Fibroblast of lung (primary cell): ENCODE measurements at regions not wholly inside any gene's neighbourhood (a gene's known extent, or its start where the extent isn't known, plus 50 kb on each side); places are given as distances from the start of the nearest gene placed in this dataset.

Source experiments
- DNase-seq, 2 donors: peaks; one replicate each; pipeline versions ENCODE4 v3.0.0 to v3.0.0-alpha.2; 2010; ENCODE audit warnings: low read depth in 2 of 2
- H2AFZ ChIP-seq: 2 replicates; pipeline ENCODE4 v1.5.1; 2012; ENCODE audit warnings: low read length, control low read depth, inconsistent platforms
- H3K27ac ChIP-seq: 2 replicates; pipeline ENCODE4 v1.5.1; 2011; ENCODE audit warnings: low read length, control low read depth; ENCODE audit not compliant: insufficient read depth
- H3K27me3 ChIP-seq: 2 replicates; pipeline ENCODE4 v1.5.1; 2011; ENCODE audit warnings: mild to moderate bottlenecking, low read length; ENCODE audit not compliant: control insufficient read depth, insufficient read depth
- H3K36me3 ChIP-seq: 2 replicates; pipeline ENCODE4 v1.5.1; 2011; ENCODE audit warnings: low read length; ENCODE audit not compliant: control insufficient read depth, insufficient read depth
- H3K4me1 ChIP-seq: 2 replicates; pipeline ENCODE4 v1.5.1; 2011; ENCODE audit warnings: low read length; ENCODE audit not compliant: control insufficient read depth, insufficient read depth; ENCODE audit errors: extremely low read depth
- H3K4me2 ChIP-seq: 2 replicates; pipeline ENCODE4 v1.5.1; 2011; ENCODE audit warnings: low read length, control low read depth; ENCODE audit not compliant: insufficient read depth; ENCODE audit errors: extremely low read depth
- H3K4me3 ChIP-seq, 4 experiments: fragments of 200-600 bp in 1 of 4; sonication (generic) in 1 of 4; replicated peaks in 1 of 4; 2 replicates each; pipeline ENCODE4 v1.5.1; 2011 to 2016; ENCODE audit warnings: low read length in 4 of 4, low read depth in 3 of 4, mild to moderate bottlenecking in 3 of 4, control low read depth in 2 of 4, inconsistent platforms in 1 of 4, mixed read lengths in 1 of 4; ENCODE audit not compliant: insufficient read depth in 1 of 4; ENCODE audit errors: control extremely low read depth in 1 of 4
- H3K79me2 ChIP-seq: 2 replicates; pipeline ENCODE4 v1.5.1; 2012; ENCODE audit warnings: mild to moderate bottlenecking, low read length, inconsistent platforms; ENCODE audit not compliant: control insufficient read depth, insufficient read depth
- H3K9ac ChIP-seq: 2 replicates; pipeline ENCODE4 v1.5.1; 2011; ENCODE audit warnings: mild to moderate bottlenecking, low read length, control low read depth; ENCODE audit not compliant: insufficient read depth
- H3K9me3 ChIP-seq: 2 replicates; pipeline ENCODE4 v1.5.1; 2012; ENCODE audit warnings: low read depth, low read length; ENCODE audit not compliant: control insufficient read depth, insufficient read depth
- H4K20me1 ChIP-seq: 2 replicates; pipeline ENCODE4 v1.5.1; 2011; ENCODE audit warnings: low read length; ENCODE audit not compliant: control insufficient read depth, insufficient read depth; ENCODE audit errors: extremely low read depth
- CTCF ChIP-seq, 2 donors: IDR thresholded peaks in 1 of 2; conservative IDR thresholded peaks in 1 of 2; 1 replicate in 1 of 2; 2 replicates in 1 of 2; pipeline ENCODE4 v1.5.1; 2011 to 2012; ENCODE audit warnings: low read length in 2 of 2, control low read depth in 1 of 2, inconsistent platforms in 1 of 2, low read depth in 1 of 2, mild to moderate bottlenecking in 1 of 2
- EZH2 ChIP-seq: IDR thresholded peaks from 2 replicates; pipeline ENCODE4 v1.5.1; 2012; ENCODE audit warnings: low read length, control low read depth, mild to moderate bottlenecking; ENCODE audit errors: missing control alignments

- Histone ChIP-seq H3K9me3 (no peaks in the 10 kb centered on the region), H3K79me2 (no peaks in the 10 kb centered on the region), H3K27me3 (no peaks in the 10 kb centered on the region), H3K9ac (no peak overlapping the region), H4K20me1 (no peaks in the 10 kb centered on the region), H3K36me3 (no peaks in the 10 kb centered on the region), H3K27ac (no peak overlapping the region), H3K4me1 (no peaks in the 10 kb centered on the region), H3K4me2 (no peak overlapping the region), H3K4me3 (no peak overlapping the region), H2AFZ (no peak overlapping the region)
- TF ChIP-seq CTCF (conservative IDR thresholded peaks at IDR 0.05 in 1 of 2, IDR thresholded peaks at IDR 0.05 in 1 of 2; ENCODE audit: low read depth in 1 of 2, low read length in 2 of 2) (no peak), EZH2 (no peak)
- peak in 1 of 2 donors; percentile 33 for DNase-seq
These were observed 207.8 kb downstream of the BMP2 start for GRCh38 chr20:6975311-6975710.

- peak; percentile 50 to 60 for DNase-seq
- no peak overlapping the region for H3K27ac ChIP-seq
- H3K4me2 ChIP-seq, result no peak overlapping the region
- no peak for TF ChIP-seq EZH2
- no peak for TF ChIP-seq CTCF (conservative IDR thresholded peaks at IDR 0.05 in 1 of 2, IDR thresholded peaks at IDR 0.05 in 1 of 2; ENCODE audit: low read depth in 1 of 2, low read length in 2 of 2)
- H3K9me3 ChIP-seq, result no peaks in the 10 kb centered on the region
- H3K79me2 ChIP-seq, result no peaks in the 10 kb centered on the region
- no peak overlapping the region for H2AFZ ChIP-seq
- no peaks in the 10 kb centered on the region for H4K20me1 ChIP-seq
- no peaks in the 10 kb centered on the region for H3K27me3 ChIP-seq
- H3K36me3 ChIP-seq, result no peaks in the 10 kb centered on the region
- no peak overlapping the region for H3K4me3 ChIP-seq
- H3K4me1 ChIP-seq, result no peaks in the 10 kb centered on the region
- H3K9ac ChIP-seq, result no peak overlapping the region
These were observed 208.8 kb downstream of the BMP2 start for GRCh38 chr20:6976106-6976900.

GRCh38 chr20:6979621-6980020 lies 212.1 kb downstream of the BMP2 start:
- H3K9me3 ChIP-seq, result no peaks in the 10 kb centered on the region
- H3K4me3 ChIP-seq, result no peak overlapping the region
- H4K20me1 ChIP-seq, result no peaks in the 10 kb centered on the region
- no peak overlapping the region for H3K4me2 ChIP-seq
- no peaks in the 10 kb centered on the region for H3K36me3 ChIP-seq
- H3K4me1 ChIP-seq, result no peaks in the 10 kb centered on the region
- no peak overlapping the region for H2AFZ ChIP-seq
- H3K79me2 ChIP-seq, result no peaks in the 10 kb centered on the region
- no peaks in the 10 kb centered on the region for H3K27me3 ChIP-seq
- TF ChIP-seq CTCF (conservative IDR thresholded peaks at IDR 0.05 in 1 of 2, IDR thresholded peaks at IDR 0.05 in 1 of 2; ENCODE audit: low read depth in 1 of 2, low read length in 2 of 2) (no peak), EZH2 (no peak)
- no peak for DNase-seq
- H3K27ac ChIP-seq, result no peak overlapping the region
- H3K9ac ChIP-seq, result no peak overlapping the region
